ENCODE measurements at regions not wholly inside any gene's neighbourhood (a gene's known extent, or its start where the extent isn't known, plus 50 kb on each side); places are given as distances from the start of the nearest gene placed in this dataset.
"Not testable (repeated sequence)": the region's sequence is repeated elsewhere in the genome, so short reads cannot be mapped to it uniquely, and the experiment has no call there.

- H3K27ac ChIP-seq, H3K36me3 ChIP-seq: not testable (repeated sequence)
These were observed 70.9 kb downstream of the NPIPA5 start for GRCh38 chr16:15307184-15307583.

GRCh38 chr16:15305889-15306288 is 72.2 kb downstream of the NPIPA5 start:
- not testable (repeated sequence) for H3K36me3 ChIP-seq; DNase-seq (ENCODE audit: low spot score in 2 of 2); H3K4me1 ChIP-seq; H3K27me3 ChIP-seq; H3K9me3 ChIP-seq; H3K4me3 ChIP-seq; H3K27ac ChIP-seq
- WGBS, 2 donors: 49 to 50% methylated on average over 2 of the region's 2 CpGs

More at GRCh38 chr16:15307184-15307583, 70.9 kb downstream of the NPIPA5 start:
- not testable (repeated sequence) for H3K4me3 ChIP-seq; H3K27me3 ChIP-seq; DNase-seq (ENCODE audit: low spot score in 2 of 2); H3K9me3 ChIP-seq; H3K4me1 ChIP-seq
- WGBS, 2 donors: 86 to 91% methylated on average over 8 of the region's 8 CpGs

GRCh38 chr16:15303667-15304324 is 74.3 kb downstream of the NPIPA5 start:
- H3K36me3 ChIP-seq; H3K27me3 ChIP-seq; H3K27ac ChIP-seq; H3K4me1 ChIP-seq; H3K9me3 ChIP-seq; DNase-seq (ENCODE audit: low spot score in 2 of 2); H3K4me3 ChIP-seq: not testable (repeated sequence)
- 7 to 14% methylated on average over 7 to 10 of the region's 10 CpGs for WGBS, 2 donors

- DNase-seq (ENCODE audit: low spot score in 2 of 2); H3K36me3 ChIP-seq; H3K4me1 ChIP-seq; H3K4me3 ChIP-seq; H3K27ac ChIP-seq; H3K27me3 ChIP-seq; H3K9me3 ChIP-seq: not testable (repeated sequence)
- WGBS, 2 donors: no CpG with 5 or more reads among the region's 4 CpGs
These were observed 81.0 kb downstream of the NPIPA5 start for GRCh38 chr16:15297104-15297503.

GRCh38 chr16:15274796-15275195 is 103.3 kb downstream of the NPIPA5 start:
- H3K4me1 ChIP-seq; H3K27me3 ChIP-seq; H3K36me3 ChIP-seq; H3K4me3 ChIP-seq; H3K27ac ChIP-seq; DNase-seq (ENCODE audit: low spot score in 2 of 2); H3K9me3 ChIP-seq: not testable (repeated sequence)
- WGBS, 2 donors: 67 to 74% methylated on average over 4 to 7 of the region's 8 CpGs

- WGBS, 2 donors: no CpG with 5 or more reads among the region's 1 CpG
- not testable (repeated sequence) for DNase-seq (ENCODE audit: low spot score in 2 of 2); H3K36me3 ChIP-seq; H3K4me3 ChIP-seq; H3K9me3 ChIP-seq; H3K4me1 ChIP-seq; H3K27me3 ChIP-seq; H3K27ac ChIP-seq
These were observed 104.1 kb downstream of the NPIPA5 start for GRCh38 chr16:15273964-15274363.

GRCh38 chr16:15266941-15267340 is 111.2 kb downstream of the NPIPA5 start:
- H3K36me3 ChIP-seq; H3K27ac ChIP-seq; H3K4me1 ChIP-seq; H3K9me3 ChIP-seq; H3K27me3 ChIP-seq; DNase-seq (ENCODE audit: low spot score in 2 of 2); H3K4me3 ChIP-seq: not testable (repeated sequence)
- WGBS, 2 donors: 76 to 98% methylated on average over 4 to 5 of the region's 6 CpGs

GRCh38 chr16:15262212-15262611 is 115.9 kb downstream of the NPIPA5 start:
- H3K27ac ChIP-seq; H3K36me3 ChIP-seq; H3K27me3 ChIP-seq; H3K4me3 ChIP-seq; H3K9me3 ChIP-seq; H3K4me1 ChIP-seq; DNase-seq (ENCODE audit: low spot score in 2 of 2): not testable (repeated sequence)
- WGBS, 2 donors: 44% methylated on average over 5 of the region's 11 CpGs; no CpG with 5 or more reads in 1 of the 2 donors

- not testable (repeated sequence) for DNase-seq (ENCODE audit: low spot score in 2 of 2); H3K9me3 ChIP-seq; H3K27ac ChIP-seq; H3K27me3 ChIP-seq; H3K4me3 ChIP-seq; H3K36me3 ChIP-seq; H3K4me1 ChIP-seq
- no CpG with 5 or more reads among the region's 2 CpGs for WGBS, 2 donors
These were observed 130.1 kb downstream of the NPIPA5 start for GRCh38 chr16:15247971-15248370.

- not testable (repeated sequence) for DNase-seq (ENCODE audit: low spot score in 2 of 2); H3K27me3 ChIP-seq; H3K4me1 ChIP-seq; H3K9me3 ChIP-seq; H3K4me3 ChIP-seq; H3K27ac ChIP-seq; H3K36me3 ChIP-seq
- WGBS, 2 donors: 58 to 84% methylated on average over 2 to 3 of the region's 3 CpGs
These were observed 141.3 kb downstream of the NPIPA5 start for GRCh38 chr16:15236674-15237323.

- DNase-seq (ENCODE audit: low spot score in 2 of 2); H3K4me3 ChIP-seq; H3K27me3 ChIP-seq; H3K36me3 ChIP-seq; H3K9me3 ChIP-seq; H3K27ac ChIP-seq; H3K4me1 ChIP-seq: not testable (repeated sequence)
- WGBS, 2 donors: 39 to 50% methylated on average over 3 of the region's 5 CpGs
These were observed 141.1 kb upstream of the RRN3 start for GRCh38 chr16:15235140-15235539.

GRCh38 chr16:15234702-15235101 is 140.6 kb upstream of the RRN3 start:
- not testable (repeated sequence) for DNase-seq (ENCODE audit: low spot score in 2 of 2); H3K36me3 ChIP-seq; H3K9me3 ChIP-seq; H3K4me1 ChIP-seq; H3K27me3 ChIP-seq; H3K27ac ChIP-seq; H3K4me3 ChIP-seq
- WGBS, 2 donors: no CpG with 5 or more reads among the region's 9 CpGs

- WGBS, 2 donors: no CpG with 5 or more reads among the region's 5 CpGs
- DNase-seq (ENCODE audit: low spot score in 2 of 2); H3K4me3 ChIP-seq; H3K27ac ChIP-seq; H3K27me3 ChIP-seq; H3K9me3 ChIP-seq; H3K4me1 ChIP-seq; H3K36me3 ChIP-seq: not testable (repeated sequence)
These were observed 136.4 kb upstream of the RRN3 start for GRCh38 chr16:15230432-15230831.

GRCh38 chr16:15229661-15230060 is 135.6 kb upstream of the RRN3 start:
- H3K36me3 ChIP-seq; DNase-seq (ENCODE audit: low spot score in 2 of 2); H3K27ac ChIP-seq; H3K9me3 ChIP-seq; H3K27me3 ChIP-seq; H3K4me3 ChIP-seq; H3K4me1 ChIP-seq: not testable (repeated sequence)
- WGBS, 2 donors: 54 to 63% methylated on average over 2 of the region's 2 CpGs

Data from tibial nerve (tissue), 4 donors.